ENCODE measurements at regions not wholly inside any gene's neighbourhood (a gene's known extent, or its start where the extent isn't known, plus 50 kb on each side); places are given as distances from the start of the nearest gene placed in this dataset.
A peak's percentile ranks its signal among the peaks of the same experiment; 100 is the strongest.
"Not testable (repeated sequence)": the region's sequence is repeated elsewhere in the genome, so short reads cannot be mapped to it uniquely, and the experiment has no call there.

DNA sequence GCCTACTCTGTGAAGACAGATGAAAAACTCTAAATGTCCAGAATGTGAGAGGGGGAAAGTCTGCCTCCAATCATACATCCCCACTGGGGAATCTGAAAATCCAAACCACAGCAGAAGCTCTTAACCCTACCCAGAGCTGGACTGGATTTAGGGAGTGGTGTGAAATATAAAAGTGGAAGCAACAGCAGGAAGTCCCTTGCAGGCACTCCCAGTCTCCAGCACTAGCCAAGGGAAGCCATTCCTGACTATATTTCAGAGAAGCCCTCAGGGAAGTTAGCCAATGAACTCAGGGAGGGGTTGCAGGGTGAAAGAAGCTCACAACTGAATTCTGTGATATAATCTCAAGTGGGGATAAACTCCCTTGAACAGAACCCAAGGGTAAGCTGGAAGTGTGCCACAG, 51.5 kb downstream of the CRPPA start:
- DNase-seq (ENCODE audit: low read depth in 2 of 2): no peak

DNA sequence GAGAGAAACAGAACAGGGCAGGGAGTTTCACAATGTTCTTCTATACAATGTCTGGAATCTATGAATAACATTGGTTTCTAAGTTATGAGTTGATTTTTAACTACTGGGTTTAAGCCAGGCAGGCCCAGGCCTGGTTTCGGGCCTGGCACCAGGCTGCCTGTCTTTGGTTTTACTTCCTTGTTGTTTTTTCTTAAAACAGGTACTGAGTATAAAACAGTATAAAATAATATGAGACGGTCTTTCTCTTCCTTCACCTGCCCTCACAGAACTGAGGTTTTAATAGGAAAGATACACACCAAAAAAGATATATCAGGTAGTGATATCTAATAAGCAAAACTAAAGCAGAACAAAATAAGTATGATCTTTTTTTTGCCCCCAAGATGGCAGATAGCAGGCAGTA, 52.0 kb downstream of the CRPPA start:
- not testable (repeated sequence) for DNase-seq (ENCODE audit: low read depth in 2 of 2)

- DNase-seq (ENCODE audit: low read depth in 2 of 2): no peak
Measured at GRCh38 chr7:16368885-16369284, 52.5 kb downstream of the CRPPA start.

DNA sequence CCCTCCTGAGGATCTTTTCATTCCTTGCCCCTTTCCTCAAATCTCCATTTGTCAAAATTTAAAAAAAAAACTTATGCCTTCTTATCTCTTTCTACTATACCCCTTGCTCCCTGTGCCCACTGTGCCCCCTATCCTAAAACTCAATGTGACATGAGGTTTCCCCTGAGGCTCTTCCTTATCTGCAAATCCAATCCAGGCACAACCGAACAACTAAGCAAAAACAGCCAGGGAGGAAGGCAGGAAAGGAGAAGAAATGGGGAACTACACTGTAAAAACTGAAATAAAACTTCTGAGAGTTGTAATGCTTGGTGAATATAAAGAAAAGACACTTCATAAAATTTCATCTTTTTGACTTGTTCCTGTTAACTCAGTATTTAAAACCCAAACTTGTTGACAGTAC, 54.2 kb downstream of the CRPPA start:
- no peak for DNase-seq (ENCODE audit: low read depth in 2 of 2)

- no peak for DNase-seq (ENCODE audit: low read depth in 2 of 2)
Measured at GRCh38 chr7:16365952-16366351, 55.4 kb downstream of the CRPPA start.

GRCh38 chr7:16365177-16365576, 56.2 kb downstream of the CRPPA start:
- DNase-seq (ENCODE audit: low read depth in 2 of 2): no peak

- no peak for DNase-seq (ENCODE audit: low read depth in 2 of 2)
Measured at GRCh38 chr7:16359216-16359615, 62.1 kb downstream of the CRPPA start.

GRCh38 chr7:16357921-16358320, 63.4 kb downstream of the CRPPA start:
- no peak for DNase-seq (ENCODE audit: low read depth in 2 of 2)

GRCh38 chr7:16357474-16357873, 63.9 kb downstream of the CRPPA start:
- DNase-seq (ENCODE audit: low read depth in 2 of 2): no peak

- DNase-seq (ENCODE audit: low read depth in 2 of 2): peak in 1 of 2 experiments; percentile 40
Measured at GRCh38 chr7:16356301-16356958, 64.9 kb downstream of the CRPPA start.

DNA sequence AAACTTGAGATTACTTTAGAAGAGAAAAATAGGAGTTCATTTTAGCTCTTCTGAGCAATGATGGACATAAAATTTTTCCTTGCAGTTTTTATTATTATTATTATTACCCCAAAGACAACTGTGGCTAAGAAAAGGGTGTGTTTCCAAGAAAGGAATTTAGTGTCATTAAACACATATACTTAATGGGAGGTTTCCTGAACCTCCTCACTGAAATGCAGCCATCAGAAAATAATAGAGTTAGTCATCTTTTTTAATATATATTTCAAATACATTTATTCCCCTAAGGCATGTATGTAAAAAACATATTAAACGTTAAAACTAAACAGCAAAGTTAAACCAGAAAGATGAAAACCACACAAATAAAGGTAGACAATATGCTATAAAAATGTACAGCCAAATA, 66.8 kb downstream of the CRPPA start:
- DNase-seq (ENCODE audit: low read depth in 2 of 2): no peak

- no peak for DNase-seq (ENCODE audit: low read depth in 2 of 2)
Measured at GRCh38 chr7:16353226-16353625, 68.1 kb downstream of the CRPPA start.

- DNase-seq (ENCODE audit: low read depth in 2 of 2): no peak
Measured at GRCh38 chr7:16350634-16351033, 70.7 kb downstream of the CRPPA start.

- DNase-seq (ENCODE audit: low read depth in 2 of 2): no peak
Measured at GRCh38 chr7:16348251-16348650, 73.1 kb downstream of the CRPPA start.

- DNase-seq (ENCODE audit: low read depth in 2 of 2): no peak
Measured at GRCh38 chr7:16347827-16348192, 73.5 kb downstream of the CRPPA start.

DNA sequence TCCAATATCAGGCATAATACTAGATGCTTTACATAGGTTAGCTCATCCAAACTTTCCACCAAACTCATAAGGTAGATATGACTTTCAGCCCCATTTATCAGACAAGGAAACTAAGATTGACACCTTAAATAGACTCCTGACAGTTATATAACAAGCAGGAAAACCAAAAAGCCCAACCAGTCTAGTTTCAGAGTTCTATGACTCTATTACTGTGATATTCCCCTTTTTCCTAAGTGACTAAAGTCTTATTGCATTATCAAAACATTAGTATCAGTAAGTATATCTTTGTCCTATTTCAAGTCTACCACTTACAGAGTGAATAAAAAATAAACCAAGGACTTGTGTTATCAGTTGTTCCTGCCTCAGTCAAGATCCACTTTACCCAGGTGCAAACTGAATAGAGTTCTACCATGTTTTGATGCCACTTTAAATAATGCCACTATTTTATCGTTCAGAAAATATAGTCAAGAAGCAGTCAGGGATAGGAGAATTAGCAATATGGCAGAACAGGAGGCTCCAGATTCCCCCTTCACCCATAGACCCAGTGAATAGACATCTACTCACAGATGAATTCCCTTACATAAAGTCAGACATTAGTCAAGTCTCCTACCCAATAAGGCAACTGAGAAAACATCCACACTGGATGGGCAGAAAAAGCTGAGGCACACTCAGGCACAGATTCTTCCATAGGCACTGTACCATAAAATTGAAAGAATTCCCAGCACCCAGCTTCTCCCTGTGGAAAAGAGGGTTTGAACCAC, 74.1 kb downstream of the CRPPA start:
- no peak for DNase-seq (ENCODE audit: low read depth in 2 of 2)

DNA sequence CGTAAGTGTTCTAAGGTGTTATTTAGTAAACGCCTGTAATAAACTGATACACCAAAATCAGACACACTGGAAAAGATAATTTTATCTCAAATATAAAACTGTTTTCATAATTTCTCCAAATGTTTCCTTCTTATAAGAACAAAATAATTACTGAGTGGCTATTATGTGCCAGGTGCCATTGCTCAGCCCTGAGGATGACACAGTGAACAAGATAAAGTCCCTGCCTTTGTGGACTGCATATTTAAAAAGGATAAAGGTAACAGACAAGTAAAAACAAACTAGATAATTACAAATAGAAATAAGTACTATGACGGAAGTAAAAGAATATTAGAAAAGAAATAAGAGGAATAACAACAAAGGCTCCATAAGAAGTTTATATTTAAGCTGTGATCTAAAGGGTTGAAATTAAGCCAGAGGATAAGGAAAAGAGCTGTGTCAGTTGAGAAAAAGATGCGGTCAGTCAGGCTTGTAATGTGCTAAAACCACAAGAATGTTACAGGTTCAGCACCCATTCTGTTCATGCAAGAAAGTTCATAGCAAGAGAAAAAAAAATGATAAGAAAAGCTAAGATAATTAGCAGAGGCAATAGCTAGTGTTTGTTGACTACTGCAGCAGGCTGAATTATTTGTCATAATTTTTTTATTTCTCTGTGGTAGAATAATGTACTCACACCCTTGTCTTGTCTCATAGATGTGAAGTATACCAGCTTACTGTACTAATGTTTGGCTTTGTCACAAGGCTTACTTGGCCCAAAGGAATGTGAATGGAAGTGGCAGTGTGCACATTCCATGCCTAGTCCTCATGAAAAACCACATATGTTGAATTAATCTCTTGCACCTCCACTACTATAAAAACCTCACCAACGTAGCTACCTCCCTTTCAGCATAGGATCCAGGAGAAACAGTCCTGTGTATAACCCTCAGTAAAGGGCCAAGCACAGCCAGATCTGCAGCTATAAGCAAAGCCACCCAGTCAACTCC, 75.1 kb downstream of the CRPPA start:
- peak in 1 of 2 experiments; percentile 26 for DNase-seq (ENCODE audit: low read depth in 2 of 2)

GRCh38 chr7:16344927-16345326, 76.4 kb downstream of the CRPPA start:
- no peak for DNase-seq (ENCODE audit: low read depth in 2 of 2)

GRCh38 chr7:16343612-16344011, 77.7 kb downstream of the CRPPA start:
- no peak for DNase-seq (ENCODE audit: low read depth in 2 of 2)

- DNase-seq (ENCODE audit: low read depth in 2 of 2): no peak
Measured at GRCh38 chr7:16338065-16338464, 83.3 kb downstream of the CRPPA start.

- DNase-seq (ENCODE audit: low read depth in 2 of 2): no peak
Measured at GRCh38 chr7:16326106-16326505, 95.2 kb downstream of the CRPPA start.

DNA sequence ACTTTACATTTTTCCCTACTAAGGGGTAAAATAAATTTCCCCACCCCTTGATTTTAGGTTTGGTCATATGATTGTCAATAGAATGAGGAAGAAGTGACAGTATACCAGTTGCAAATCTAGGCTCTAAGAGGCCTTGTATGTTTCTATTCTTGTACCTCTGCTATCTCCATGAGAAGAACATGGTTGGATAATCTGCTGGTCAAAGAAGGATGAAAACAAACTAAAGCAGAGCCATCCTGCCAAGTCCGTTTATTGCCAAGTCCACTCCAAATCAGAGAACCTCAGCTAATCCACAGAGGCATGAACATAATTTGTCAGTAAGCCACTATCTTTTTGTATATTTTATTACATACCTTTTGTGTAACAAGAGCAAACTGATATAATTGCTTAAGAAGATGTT, 98.0 kb downstream of the CRPPA start:
- DNase-seq (ENCODE audit: low read depth in 2 of 2): no peak

Measured in fibroblast of skin of left biceps (primary cell).